Astrocyte (in vitro differentiated cells and primary cell): ENCODE measurements at regions not wholly inside any gene's neighbourhood (a gene's known extent, or its start where the extent isn't known, plus 50 kb on each side); places are given as distances from the start of the nearest gene placed in this dataset.

ENCODE experiments used
- CTCF ChIP-seq: IDR thresholded peaks from 2 replicates; pipeline ENCODE4 v1.5.1; 2011; ENCODE audit warnings: low read depth, mild to moderate bottlenecking, inconsistent platforms, low read length, moderate library complexity; ENCODE audit not compliant: insufficient read depth
- EZH2 ChIP-seq: IDR thresholded peaks from 2 replicates; pipeline ENCODE4 v1.6.1; 2012; ENCODE audit warnings: mild to moderate bottlenecking, low read length, inconsistent platforms; ENCODE audit not compliant: insufficient read depth

DNA sequence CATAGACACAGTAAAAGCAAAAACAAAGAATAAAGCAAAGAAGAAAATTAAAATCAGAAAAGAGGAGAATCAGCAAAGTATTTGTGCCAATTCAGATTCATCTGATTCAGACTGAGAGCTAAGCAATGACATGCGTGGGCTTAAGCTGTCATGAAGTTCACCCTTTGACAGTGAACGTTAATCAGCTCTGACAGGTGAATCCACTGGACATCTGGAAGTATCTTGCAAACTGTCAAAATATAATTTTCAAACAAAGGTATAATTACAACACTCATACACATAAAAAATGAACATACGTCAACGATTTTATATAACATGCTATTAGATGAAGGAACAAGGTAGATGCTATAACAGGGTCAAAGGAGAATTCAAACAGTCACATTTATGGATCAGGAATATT is 596.3 kb upstream of the SALL1 start:
- TF ChIP-seq CTCF (no peak), EZH2 (no peak)
